OCI-LY3 (cell line): ENCODE measurements at regions not wholly inside any gene's neighbourhood (a gene's known extent, or its start where the extent isn't known, plus 50 kb on each side); places are given as distances from the start of the nearest gene placed in this dataset.

Experiments
- CTCF ChIP-seq: fragments of 200-600, 300-600 bp; sonication (generic); IDR thresholded peaks from 2 replicates; pipeline ENCODE4 v1.5.1; 2014; ENCODE audit warnings: antibody characterized with exemption, low read length, low read depth
- EZH2phosphoT487 ChIP-seq: fragments of 200-600 bp; shearing (Covaris generic); IDR thresholded peaks from 2 replicates; pipeline ENCODE4 v1.6.1; 2018; ENCODE audit warnings: antibody characterized with exemption, mixed run types, low read depth

- TF ChIP-seq CTCF (no peak), EZH2phosphoT487 (no peak)
These were observed 76.7 kb upstream of the RNU6-1 start for GRCh38 chr15:67916565-67916964.
